HG03354 (cell line): ENCODE measurements at regions not wholly inside any gene's neighbourhood (a gene's known extent, or its start where the extent isn't known, plus 50 kb on each side); places are given as distances from the start of the nearest gene placed in this dataset.
"Not testable (repeated sequence)": the region's sequence is repeated elsewhere in the genome, so short reads cannot be mapped to it uniquely, and the experiment has no call there.

Experiments
- ATAC-seq: cut with Tn5 transposase; IDR thresholded peaks from one replicate; pipeline ENCODE4 v1.9.1; 2021; ENCODE audit warnings: mild to moderate bottlenecking; ENCODE audit not compliant: unreplicated experiment, poor library complexity, severe bottlenecking

DNA sequence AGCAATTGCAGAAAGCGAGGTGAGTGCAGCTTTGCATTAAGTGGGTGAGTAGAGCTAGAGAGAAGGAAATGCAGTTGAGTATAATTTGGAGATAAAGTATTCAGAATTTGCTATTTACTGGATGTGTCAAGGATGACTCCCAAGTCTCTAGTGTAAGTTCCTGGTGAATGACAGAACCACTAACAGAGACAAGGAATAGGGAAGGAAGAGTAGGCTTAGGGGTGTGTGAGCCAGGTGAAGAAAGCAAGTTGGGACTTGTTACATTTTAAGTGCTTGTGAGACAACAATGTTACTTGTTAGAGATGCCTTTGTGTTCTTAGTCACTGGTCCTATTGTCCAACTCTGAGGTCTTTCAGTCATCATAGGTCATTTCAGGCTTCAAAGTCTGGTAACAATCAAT is 70.8 kb downstream of the TBC1D26 start:
- not testable (repeated sequence) for ATAC-seq

DNA sequence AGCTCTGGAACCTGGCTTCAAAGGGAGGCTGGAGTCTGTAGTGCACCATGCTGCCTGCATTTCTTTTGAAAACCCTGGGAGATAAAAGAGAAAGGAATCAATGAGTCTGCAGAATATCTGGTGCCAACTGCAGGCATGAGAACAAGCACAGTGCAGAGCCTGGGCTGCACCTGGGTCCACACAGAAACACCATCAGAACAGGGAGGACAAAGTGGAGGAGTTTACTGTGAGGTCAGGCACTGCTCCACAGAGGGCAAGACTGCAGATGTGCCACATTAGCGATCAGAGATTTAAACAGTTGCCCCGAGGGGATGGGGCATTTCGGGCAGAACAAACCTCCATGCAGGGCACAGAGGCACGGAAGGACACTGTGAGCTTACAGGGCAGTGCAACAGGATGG is 74.7 kb downstream of the TBC1D26 start:
- not testable (repeated sequence) for ATAC-seq

DNA sequence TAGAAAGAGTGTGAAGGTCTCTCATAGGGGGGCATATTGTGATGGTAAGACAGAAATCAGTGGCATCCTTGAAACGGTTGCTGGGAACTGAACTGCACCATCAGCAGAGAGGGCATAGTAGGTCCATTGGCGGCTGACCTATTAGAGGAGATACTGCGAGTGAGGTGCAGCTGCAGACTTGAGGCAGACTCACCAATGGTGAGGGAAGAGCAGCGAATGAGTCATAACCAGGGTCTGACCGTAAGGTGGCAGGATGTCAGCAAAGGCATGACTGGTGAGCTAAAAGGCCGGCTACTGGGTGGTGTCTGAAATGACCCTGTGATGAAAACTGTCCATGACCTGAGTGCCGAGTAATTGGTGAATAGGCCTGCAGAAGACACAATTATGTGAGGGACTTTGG is 81.3 kb downstream of the TBC1D26 start:
- ATAC-seq, result not testable (repeated sequence)

DNA sequence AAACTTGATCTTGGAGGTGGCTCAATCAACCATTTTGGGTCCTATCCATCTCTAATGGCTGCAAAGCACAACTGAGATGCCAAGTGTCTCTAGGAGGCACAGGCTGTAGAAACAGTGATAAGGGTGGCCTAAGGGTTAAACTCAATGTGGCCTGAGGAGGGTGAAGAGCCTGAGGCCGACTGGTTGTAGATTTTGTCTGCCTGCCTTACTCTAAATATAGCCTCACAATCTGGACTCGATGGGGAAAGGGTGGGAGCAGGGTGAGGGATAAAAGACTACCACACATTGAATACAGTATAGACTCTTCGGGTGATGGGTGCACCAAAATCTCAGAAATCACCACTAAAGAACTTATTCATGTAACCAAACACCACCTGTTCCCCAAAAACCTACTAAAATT is 81.9 kb downstream of the TBC1D26 start:
- not testable (repeated sequence) for ATAC-seq

DNA sequence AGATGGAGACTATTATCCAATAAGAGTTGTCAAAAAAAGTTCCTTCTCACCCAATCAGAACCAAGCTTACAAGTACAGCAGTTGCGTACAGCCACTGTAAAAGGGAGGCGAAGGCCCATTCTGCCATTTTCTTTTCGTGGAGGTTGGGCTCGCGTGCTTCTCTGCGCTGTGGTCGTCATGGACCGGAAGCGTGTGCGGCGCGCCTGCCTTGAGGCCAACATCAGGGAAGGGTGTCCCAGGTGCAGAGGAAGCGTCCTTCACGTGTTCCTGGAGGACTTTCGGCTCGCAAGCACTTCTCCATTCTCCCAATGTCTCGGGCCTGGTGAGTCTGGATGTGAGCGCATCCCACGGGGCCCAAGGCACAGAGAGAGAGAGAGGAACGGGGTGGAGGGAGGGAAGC is 85.8 kb downstream of the TBC1D26 start:
- not testable (repeated sequence) for ATAC-seq

DNA sequence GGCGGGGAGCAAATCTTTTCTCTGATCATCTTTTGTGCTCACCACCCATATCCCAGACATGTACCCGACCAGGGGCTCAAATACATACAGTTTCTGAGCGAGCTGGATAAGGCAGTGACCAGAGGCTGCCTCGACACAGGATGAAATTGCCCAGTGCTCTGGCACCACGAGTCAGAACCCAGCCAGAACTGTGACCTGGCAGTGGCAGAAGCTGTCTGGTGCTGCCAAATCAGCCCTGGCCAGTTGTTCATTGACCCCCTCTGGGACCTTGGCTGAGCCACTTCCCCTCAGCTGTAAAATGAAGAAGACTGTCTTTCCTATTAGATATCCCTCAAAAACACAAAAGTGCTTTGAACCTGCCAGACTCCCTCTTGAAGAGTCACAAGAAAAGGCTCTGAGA is 90.2 kb downstream of the TBC1D26 start:
- ATAC-seq, result not testable (repeated sequence)

DNA sequence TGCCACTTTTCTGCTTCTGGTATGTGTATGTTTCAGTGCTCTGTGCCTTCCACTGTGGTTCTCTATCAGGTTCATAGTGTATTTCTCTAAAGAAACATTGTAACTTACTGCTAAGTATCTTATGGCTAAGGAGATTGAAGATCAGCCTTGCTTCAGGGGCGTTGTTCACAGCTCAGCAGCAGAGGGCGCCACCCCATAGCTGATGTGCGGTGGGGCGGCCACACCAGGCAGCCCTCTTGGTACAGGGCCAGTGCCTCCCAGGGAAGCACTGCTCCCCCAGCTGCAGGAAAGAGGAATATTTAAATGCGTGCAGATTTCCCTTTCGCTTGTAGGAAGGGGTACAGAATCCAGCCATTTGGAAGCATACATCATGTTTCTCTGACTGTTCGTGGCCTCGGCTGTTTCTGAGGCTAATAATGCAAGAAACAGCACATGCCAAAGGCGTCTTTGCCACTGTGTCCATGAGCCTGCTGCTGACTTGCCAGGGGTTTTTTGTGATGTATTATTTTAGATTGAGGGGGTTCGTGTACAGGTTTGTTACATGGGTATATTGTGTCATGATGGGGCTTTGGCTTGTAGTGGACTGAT is 96.7 kb downstream of the TBC1D26 start:
- ATAC-seq, result peak; percentile 46

DNA sequence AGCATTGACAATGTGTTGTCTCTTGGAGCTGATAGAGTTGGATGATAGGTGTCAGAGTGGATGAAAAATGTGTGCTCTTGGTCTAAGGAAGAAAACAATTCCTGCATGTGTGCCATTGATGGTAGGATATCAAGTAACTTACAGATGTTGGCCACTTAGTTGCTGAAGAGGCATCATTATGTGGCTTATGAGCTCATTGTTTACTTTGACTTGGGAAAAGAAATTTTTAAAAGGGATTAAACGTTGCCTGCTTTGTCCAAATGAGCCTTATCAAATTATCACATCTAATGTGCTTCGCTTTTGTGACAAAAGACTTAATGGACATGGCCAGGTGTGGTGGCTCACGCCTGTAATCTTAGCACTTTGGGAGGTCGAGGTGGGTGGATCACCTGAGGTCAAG is 98.1 kb downstream of the TBC1D26 start:
- ATAC-seq, result not testable (repeated sequence)

DNA sequence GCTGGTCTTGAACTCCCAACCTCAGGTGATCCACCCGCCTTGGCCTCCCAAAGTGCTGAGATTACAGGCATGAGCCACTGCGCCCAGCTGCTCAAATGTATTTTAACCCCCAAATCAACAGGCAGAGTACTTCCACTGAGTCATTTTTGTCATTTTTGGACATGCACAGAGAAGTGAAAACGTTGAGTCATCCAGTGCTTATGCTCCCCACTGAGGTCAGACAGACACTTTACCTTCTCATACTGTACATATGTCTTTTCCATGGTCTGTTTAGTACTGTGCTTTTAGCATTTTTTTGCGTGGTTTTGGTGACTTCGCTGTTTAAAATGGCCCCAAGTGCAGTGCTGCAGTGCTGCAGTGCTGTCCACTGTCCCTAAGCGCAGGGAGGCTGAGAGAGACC is 99.1 kb downstream of the TBC1D26 start:
- ATAC-seq, result peak; percentile 94

DNA sequence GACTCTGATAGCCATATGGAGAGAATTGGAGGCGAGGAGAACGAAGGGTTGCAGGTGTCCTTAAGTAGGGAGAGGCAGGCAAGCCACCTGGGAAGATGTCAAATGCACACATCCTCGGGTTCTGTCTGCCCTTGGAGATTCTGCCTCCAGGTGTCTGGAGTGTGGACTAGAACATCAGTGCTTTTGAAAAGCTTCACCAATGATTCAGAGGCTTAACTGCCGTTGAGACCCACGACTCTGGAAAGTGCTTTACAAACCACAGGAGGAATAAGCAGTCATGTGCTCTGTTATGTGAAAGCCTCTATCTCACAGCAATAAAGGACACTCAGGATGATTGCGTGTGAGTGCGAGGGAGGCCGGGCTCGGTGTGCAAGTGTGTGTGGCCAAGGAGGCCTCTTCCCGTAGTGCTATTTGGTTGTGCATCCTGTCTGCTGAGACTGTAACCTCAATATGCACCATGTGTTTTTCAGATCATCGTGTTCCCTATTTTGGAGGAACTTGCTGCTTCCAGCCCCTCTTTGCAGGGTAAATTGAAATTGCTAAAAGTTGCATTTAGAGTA is 100.9 kb downstream of the TBC1D26 start:
- not testable (repeated sequence) for ATAC-seq

DNA sequence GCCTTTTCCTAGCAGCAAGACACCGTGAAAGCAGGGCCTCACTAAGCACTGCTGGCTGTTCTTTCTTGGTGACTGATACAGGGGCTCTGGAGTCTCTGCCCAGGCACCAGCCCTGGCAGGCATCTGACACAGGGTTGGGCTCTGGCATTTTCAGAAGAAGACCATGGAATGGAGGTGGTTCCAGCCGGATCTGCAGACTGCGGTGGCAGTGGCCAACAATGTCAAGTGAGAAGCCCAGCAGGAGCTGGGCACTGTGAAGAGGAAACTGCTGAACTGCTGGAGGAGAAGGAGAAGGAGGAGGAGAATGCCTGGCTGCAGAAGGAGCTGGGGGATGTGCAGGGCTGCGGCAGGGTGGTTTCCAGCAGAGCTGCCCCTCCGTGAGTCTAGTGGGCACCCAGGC is 101.8 kb downstream of the TBC1D26 start:
- ATAC-seq, result not testable (repeated sequence)

DNA sequence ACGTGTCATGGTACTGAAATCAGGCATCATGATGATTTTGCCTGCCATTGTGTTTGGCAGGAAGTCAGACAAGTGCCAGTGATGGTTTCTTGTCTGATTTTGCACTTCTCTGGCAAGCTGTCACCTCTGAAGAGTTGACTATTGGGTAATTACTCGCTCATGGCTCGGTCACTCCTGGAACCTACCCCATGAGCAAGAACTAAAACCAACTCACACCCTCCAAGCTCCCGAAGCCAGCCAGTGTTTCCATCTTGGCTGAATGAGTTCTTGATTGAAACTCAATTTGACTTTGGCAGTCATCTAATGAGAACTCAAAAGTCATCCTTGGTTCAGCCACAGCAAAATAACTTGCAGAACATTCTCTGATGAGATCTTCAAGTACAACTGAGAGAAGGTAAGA is 103.4 kb downstream of the TBC1D26 start:
- not testable (repeated sequence) for ATAC-seq

DNA sequence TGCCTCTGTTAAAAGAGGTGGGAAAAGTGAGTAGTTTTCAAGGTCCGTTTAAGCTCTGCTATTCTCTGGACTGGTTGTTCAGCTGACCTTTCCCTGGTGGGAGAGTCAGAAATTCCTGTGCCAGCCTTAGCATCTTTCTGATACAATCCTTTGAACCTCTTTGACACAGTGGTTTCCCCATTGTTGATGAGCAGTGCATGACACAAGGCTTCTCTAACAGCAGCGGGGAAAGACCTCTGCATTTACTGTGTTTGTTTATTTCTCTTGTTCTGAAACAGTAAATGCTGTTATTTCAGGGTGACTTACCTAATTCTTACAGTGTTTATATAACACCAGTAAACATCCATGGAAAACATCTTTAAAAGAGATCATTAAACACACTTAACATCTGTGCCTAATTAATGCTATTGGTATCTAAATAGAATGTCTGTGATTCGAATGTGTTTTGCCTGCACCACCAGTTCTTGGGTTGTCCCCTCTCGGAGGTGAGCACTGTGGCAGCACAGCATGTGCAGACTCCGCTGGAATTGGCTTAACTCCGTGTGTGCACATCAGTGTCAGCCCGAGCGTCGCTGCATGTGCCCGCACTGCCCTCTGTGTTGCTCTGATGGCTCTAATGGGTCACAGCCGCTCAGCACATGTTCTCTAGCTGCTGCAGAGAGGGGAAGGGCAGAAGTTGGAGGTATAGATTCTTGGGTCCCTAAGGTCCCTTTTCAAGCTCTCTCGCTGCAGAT is 104.3 kb downstream of the TBC1D26 start:
- ATAC-seq, result not testable (repeated sequence)

DNA sequence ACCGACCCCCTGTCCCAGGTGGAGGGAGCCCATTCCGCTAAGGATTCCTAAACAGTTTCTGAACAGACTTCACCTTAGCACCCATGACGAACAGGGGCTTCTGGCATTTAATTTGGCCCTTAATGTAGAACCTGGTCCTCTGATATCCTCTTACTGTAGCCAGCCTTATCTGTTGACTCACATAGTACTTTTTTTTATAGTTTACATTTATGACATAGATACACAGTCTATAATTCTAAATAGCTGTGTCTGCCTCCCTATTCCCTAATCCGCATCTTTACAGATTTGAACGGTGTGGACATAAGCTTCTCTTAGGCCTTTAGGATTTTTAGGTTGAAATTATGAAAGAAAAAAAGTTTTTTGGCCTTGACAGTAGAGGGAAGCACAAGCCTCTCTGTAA is 104.9 kb downstream of the TBC1D26 start:
- ATAC-seq, result not testable (repeated sequence)

DNA sequence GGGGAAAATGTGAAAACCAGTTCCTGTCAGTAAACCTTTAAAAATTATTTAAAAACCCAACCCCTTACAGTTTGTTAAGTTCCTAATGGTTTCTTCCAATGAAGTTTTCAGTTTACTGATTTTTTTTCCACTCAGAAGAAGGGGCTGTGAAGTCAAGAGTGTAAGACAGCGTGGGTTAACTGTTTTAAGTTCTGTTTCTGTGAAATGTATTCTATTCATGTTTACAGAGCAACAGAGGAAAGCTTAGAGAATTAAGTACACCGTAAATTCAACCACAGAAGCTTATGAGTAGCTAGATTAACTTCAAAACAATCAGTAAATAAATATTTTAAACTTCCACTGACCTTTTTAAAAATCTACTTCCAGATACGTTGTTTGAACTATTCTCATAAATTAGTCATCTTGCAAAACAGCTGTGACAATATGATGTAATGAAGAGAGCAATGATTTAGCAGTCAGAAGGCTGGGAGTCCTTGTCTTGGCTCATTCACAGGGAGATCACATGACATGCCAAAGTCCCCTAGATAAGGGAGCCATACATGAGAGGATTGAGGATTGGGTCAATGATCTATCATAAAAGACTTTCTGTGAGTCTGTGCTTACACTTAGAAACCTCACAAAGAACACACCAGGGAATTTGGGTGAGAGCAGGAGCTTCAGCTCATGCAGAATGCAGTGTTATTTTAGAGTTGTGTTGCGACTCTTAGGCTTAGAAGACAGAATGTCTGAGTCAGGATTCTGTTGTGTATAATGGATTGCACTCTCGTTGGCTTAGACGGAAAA is 97.3 kb upstream of the ADORA2B start:
- peak; percentile 73 for ATAC-seq

DNA sequence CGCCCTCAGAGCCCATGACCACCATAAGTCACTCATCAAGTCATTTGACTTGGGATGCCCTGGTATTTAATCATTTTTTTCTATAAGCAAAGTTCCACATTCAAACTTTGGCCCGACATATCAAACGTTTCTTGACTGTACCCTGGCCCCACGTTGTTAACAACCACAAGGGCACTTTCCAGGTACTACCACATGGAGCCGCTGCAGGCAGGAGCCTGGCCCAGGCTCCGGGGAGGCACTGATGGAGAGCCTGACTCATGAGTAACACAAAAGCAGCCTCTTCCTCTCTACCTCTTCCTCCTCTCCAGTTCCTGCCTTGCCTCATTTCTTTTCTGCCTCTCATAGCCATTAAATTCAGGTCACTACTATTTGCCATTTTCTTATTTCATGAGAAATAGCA is 95.9 kb upstream of the ADORA2B start:
- ATAC-seq, result not testable (repeated sequence)

DNA sequence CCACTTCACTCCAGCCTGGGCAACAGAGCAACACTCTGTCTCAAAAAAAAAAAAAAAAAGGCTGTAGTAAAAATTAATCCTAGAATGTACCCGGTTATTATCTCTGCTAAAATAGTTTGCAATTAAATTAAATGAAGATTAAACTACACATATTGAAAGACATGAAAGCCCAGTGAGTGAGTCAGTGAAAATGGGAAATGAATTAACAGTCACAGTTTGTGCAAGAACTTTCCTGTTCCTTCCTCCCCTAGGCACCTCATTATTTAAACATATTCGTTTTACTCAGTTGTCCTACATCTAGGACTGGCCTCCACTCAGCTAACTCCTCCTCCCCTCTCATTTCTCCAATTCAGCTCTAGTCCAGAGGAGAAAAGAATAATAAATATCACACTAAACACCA is 94.9 kb upstream of the ADORA2B start:
- not testable (repeated sequence) for ATAC-seq

DNA sequence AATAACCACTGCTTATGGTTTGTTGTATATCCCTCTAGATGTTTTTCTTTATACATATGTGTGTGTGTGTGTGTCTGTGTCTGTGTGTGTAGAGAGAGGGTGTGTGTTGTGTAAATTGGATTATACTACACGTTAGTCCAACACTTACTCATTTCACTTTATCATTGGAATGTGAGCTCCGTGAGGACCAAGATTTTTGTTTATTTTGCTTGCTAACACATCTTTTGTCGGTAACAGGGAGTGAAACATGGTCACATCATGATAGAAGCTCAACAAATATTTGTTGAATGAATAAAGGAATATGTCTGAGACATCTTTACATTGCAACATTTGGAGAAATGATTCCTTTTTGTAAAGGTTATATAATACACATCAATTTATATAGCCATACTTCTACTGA is 94.2 kb upstream of the ADORA2B start:
- not testable (repeated sequence) for ATAC-seq

DNA sequence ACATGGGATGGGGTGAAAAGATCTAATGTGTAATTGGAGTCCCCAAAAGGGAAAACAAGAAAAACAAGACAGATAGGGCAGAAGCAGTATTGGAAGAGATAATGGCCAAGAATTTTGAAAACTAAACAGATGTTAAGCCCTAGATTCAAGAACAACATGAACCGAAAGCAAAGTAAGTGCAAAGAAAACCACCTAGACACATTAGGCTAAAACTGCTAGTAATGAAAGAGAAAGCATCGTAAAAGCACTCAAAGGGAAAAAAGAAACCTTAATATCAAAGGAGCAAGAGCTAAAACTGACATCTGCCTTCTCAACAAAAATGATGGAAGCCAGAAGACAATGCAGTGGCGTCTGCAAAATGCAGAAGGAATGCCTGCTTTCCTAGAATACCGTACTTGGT is 92.1 kb upstream of the ADORA2B start:
- not testable (repeated sequence) for ATAC-seq

DNA sequence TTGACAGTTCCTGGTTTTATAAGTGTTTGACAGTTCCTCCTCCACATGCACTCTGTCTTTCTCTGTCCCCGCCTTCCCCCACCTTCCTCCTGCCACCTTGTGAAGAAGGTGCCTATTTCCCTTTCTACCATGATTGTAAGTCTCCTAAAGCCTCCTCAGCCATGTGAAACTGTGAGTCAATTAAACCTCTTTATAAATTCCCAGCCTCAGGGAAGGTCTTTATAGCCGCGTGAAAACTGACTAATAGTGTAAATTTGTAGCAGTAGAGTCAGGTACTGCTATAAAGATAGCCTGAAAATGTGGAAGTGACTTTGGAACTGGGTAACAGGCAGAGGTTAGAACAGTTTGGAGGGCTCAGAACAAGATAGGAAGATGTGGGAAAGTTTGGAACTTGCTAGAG is 88.7 kb upstream of the ADORA2B start:
- ATAC-seq, result not testable (repeated sequence)
